Stimulated activated CD4-positive, alpha-beta T cell treated with anti-CD3 and anti-CD28 coated beads, TNF-alpha, amount 100 ng/mL, for 1 hour (primary cell): ENCODE measurements at regions not wholly inside any gene's neighbourhood (a gene's known extent, or its start where the extent isn't known, plus 50 kb on each side); places are given as distances from the start of the nearest gene placed in this dataset.

Source experiments
- DNase-seq, 3 donors: peaks; one replicate each; pipeline ENCODE4 v3.0.0-alpha.2; 2020; ENCODE audit warnings: low read depth in 3 of 3, low spot score in 1 of 3

- DNase-seq, result no peak
Measured at GRCh38 chrX:22650691-22651090, 349.1 kb upstream of the DDX53 start.

GRCh38 chrX:22652596-22652995 lies 347.2 kb upstream of the DDX53 start:
- DNase-seq, result no peak

GRCh38 chrX:22660756-22661155 lies 339.0 kb upstream of the DDX53 start:
- DNase-seq, result no peak

- no peak for DNase-seq
Measured at GRCh38 chrX:22662776-22663175, 337.0 kb upstream of the DDX53 start.

- no peak for DNase-seq
Measured at GRCh38 chrX:22664826-22665225, 334.9 kb upstream of the DDX53 start.

- no peak for DNase-seq
Measured at GRCh38 chrX:22665818-22666217, 333.9 kb upstream of the DDX53 start.

- no peak for DNase-seq
Measured at GRCh38 chrX:22666441-22666840, 333.3 kb upstream of the DDX53 start.

GRCh38 chrX:22674932-22675331 lies 324.8 kb upstream of the DDX53 start:
- no peak for DNase-seq

- no peak for DNase-seq
Measured at GRCh38 chrX:22686138-22686541, 313.6 kb upstream of the DDX53 start.

GRCh38 chrX:22689290-22689689 lies 310.5 kb upstream of the DDX53 start:
- DNase-seq, result no peak

- no peak for DNase-seq
Measured at GRCh38 chrX:22690116-22690515, 309.6 kb upstream of the DDX53 start.

- no peak for DNase-seq
Measured at GRCh38 chrX:22691966-22692565, 307.7 kb upstream of the DDX53 start.

GRCh38 chrX:22698151-22698550 lies 301.6 kb upstream of the DDX53 start:
- no peak for DNase-seq

- DNase-seq, result no peak
Measured at GRCh38 chrX:22699581-22700091, 300.1 kb upstream of the DDX53 start.

- no peak for DNase-seq
Measured at GRCh38 chrX:22712942-22713341, 286.8 kb upstream of the DDX53 start.

GRCh38 chrX:22730542-22730941 lies 269.2 kb upstream of the DDX53 start:
- DNase-seq, result no peak

- no peak for DNase-seq
Measured at GRCh38 chrX:22737541-22737940, 262.2 kb upstream of the DDX53 start.

- DNase-seq, result no peak
Measured at GRCh38 chrX:22739276-22739675, 260.5 kb upstream of the DDX53 start.

GRCh38 chrX:22740836-22741235 lies 258.9 kb upstream of the DDX53 start:
- no peak for DNase-seq

- DNase-seq, result no peak
Measured at GRCh38 chrX:22742174-22742573, 257.6 kb upstream of the DDX53 start.

GRCh38 chrX:22746081-22746480 lies 253.7 kb upstream of the DDX53 start:
- DNase-seq, result no peak

GRCh38 chrX:22748093-22748999 lies 251.4 kb upstream of the DDX53 start:
- peak in 1 of 3 donors; percentile 1 for DNase-seq
